ENCODE measurements at regions not wholly inside any gene's neighbourhood (a gene's known extent, or its start where the extent isn't known, plus 50 kb on each side); places are given as distances from the start of the nearest gene placed in this dataset.

DNA sequence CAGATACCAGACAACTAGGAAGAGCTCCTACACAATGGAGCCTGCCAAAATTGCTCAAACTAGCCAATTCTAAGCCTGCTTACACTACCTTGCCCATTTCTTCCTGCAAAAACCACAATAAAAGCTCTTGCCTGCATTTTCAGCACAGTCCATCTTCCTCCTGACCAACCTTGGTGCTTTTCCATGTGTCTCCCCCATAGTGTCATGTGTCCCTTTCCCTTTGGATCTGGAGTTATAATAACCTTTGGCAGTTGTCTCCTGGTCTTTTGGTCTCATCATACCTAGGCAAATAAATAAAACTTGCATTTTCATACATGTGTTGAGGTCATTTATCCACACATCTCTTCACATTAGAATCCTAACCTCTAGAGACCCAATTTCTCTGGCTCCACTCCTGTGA is 203.1 kb upstream of the TRPC4 start:
- TF ChIP-seq PKNOX1 (IDR thresholded peaks at IDR 0.05) (no peak), LEF1 (IDR thresholded peaks at IDR 0.05; ENCODE audit: borderline replicate concordance) (no peak), ARNT (IDR thresholded peaks at IDR 0.05) (no peak), FOXA1 (IDR thresholded peaks at IDR 0.05) (no peak), SP1 (IDR thresholded peaks at IDR 0.05) (no peak), BHLHE40 (IDR thresholded peaks at IDR 0.05; ENCODE audit: borderline replicate concordance) (no peak), ELF4 (IDR thresholded peaks at IDR 0.05) (no peak), FOXM1 (IDR thresholded peaks at IDR 0.05; ENCODE audit: borderline replicate concordance) (no peak), HDGF (IDR thresholded peaks at IDR 0.05; ENCODE audit: borderline replicate concordance) (no peak), TARDBP (IDR thresholded peaks at IDR 0.05) (no peak)

All from HEK293T (cell line).